Left ventricle myocardium superior (tissue), 1 donor: ENCODE measurements at regions not wholly inside any gene's neighbourhood (a gene's known extent, or its start where the extent isn't known, plus 50 kb on each side); places are given as distances from the start of the nearest gene placed in this dataset.

Experiments
- ATAC-seq: fragments of 200-7000 bp; cut with Tn5 transposase; one replicate; pipeline ENCODE4 v1.9.1; 2020; ENCODE audit warnings: mild to moderate bottlenecking, moderate library complexity
- DNase-seq: peaks from one replicate; pipeline ENCODE4 v3.0.0-alpha.2; 2020
- intact Hi-C: fragments of 100-400 bp; cut with micrococcal nuclease; formaldehyde crosslinking; loops from one replicate; pipeline ENCODE4 v1.11.0; 2022
- donor health status: DM: no; HTN: yes; CAD: no; lungs with severe emphysema.

DNA sequence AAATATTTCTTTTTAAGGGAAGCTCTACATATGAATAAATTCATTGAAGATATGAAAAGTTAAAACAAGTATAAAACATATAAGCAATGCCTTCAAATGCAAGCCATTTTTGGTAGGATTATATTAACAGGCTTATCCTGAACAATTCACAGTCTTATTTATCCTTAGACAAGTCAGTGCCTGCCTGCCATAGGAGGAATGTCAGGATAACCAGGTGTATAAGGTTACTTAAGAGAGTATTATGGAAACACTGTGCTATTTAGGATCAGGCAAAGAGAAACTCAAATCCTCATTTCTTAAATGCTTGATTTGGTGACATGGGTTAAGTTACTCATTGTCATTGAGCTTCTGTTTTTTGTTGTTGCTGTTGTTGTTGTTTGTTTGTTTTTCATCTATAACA lies 2029.9 kb upstream of the AGA start:
- ATAC-seq (no peak), DNase-seq (no peak)
- intact Hi-C loops = no loop called here

DNA sequence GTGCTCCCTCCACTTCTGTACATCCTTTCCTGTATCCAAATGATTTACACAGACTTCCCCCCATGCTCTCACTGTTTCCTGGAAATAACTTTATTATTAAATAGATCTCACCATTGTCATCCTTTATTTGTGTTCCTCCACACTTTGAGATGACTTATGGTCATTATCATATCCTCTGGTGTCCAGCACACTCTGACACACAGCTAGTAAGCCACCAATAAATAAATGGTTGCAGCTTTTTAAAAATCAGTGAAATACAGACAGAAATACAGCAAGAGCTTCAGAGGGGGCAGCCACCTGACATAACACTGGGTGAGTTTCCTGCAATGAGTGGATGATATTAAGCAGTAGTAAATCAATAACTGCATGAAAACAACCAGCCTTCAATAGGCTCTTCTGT lies 2036.4 kb upstream of the AGA start:
- ATAC-seq = no peak
- DNase-seq = no peak
- intact Hi-C loops = no loop called here

DNA sequence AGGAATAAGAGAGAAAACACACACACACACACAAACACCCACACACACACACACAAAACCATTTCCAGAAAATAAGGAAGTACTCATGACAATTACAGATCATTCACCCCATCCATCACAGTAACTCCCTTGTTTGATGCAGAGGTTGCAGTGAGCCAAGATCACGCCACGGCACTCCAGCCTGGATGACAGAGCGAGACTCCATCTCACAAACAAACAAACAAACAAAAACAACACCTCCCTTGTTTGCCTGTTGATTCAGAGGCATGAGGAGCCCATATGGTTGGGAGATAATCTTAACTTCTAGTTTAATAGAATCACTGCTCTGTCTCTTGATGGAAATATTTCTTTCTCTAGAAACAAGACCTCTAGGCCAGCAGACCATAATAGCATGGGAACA lies 2043.5 kb upstream of the AGA start:
- intact Hi-C loops = no loop called here
- DNase-seq = no peak
- ATAC-seq = no peak

DNA sequence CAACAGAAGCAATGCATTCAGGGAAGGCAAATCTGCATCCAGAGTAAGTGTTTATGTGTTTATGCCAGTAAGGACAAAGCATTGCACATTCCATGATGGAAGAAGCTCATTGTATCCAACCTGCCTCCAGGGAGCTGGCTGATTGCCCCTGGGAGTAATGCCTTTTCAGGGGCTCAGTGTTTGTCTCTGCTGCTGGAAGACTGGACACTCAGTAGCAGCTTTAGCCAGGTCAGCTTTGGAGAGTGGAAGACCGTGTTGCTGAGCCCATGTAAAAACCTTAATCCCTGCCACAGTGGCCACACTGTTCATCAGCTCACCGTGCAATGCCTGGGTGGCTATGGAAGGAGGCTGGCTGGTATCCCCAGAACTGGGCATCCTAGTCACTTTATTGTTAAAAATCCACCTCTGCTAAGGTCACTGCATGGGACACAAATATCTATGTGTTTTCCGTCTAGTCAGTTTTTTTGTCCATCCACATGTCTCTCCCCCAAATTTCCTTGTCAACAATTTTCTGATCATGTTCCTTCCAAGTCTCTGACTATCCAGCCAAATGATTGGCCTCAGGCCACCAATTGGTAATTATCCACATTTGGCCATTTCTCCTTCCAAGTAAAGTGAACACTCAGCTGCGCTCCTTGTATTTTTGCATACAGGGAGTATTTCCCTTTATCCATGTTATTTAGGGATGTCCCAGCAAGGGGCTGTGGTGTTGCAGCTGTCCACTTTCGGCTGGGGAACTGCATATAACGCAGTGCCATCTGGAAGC lies 2044.5 kb upstream of the AGA start:
- no peak for DNase-seq
- no peak for ATAC-seq
- intact Hi-C loops = no loop called here

DNA sequence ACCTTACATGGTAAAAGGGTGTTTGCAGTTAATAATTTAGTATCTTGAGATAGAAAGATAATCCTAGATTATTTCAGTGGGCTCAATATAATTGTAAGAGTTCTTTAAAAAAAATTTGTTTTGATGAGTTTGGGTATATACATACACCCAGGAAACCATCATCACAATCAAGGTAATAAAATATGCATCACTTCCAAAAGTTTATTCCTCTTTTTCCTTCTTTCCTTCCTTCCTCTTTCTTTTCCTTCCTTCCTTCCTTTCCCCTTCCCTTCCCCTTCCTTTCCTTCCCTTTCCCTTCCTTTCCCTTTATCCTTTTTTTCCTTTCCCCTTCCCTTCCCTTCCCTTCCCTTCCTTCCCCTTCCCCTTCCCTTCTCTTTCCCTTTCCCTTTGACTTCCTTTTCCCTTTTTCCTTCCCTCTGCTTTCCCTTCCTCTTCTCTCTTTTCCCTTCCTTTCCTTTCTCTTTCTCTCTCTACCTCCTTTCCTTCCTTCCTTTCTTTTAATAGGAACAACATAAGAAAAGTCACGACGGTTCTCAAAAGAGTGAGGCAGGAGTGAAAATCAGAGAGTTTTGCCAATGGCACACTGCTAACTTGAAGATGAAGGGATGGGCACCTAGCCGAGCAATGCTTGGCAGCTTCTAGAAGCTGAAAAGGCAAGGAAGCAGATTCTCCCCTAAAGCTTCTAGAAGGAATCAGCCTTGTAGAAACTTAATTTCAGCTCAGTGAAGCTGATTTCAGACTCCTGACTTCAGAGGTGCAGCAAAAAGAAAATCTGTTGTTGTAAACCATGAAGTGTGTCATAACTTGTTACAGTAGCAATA lies 2050.2 kb upstream of the AGA start:
- intact Hi-C loops = no loop called here
- ATAC-seq (no peak), DNase-seq (no peak)

DNA sequence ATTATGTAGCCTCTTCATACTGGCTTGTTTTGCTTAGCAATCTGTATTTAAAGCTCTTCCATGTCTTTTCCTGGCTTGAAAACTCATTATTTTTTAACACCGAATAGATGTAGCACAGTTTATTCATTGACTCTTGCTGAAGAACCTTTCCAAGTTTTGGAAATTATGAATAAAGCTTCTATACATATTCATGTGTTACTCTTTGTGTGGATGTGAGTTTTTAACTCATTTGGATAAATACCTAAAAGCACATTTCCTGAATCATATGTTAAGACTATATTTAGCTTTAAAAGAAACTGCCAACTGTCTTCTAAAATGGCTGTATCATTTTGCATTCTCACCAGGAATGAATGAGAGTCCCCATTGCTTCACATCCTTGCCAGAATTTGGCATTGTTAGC lies 2061.7 kb upstream of the AGA start:
- ATAC-seq = no peak
- no peak for DNase-seq
- intact Hi-C loops = no loop called here

DNA sequence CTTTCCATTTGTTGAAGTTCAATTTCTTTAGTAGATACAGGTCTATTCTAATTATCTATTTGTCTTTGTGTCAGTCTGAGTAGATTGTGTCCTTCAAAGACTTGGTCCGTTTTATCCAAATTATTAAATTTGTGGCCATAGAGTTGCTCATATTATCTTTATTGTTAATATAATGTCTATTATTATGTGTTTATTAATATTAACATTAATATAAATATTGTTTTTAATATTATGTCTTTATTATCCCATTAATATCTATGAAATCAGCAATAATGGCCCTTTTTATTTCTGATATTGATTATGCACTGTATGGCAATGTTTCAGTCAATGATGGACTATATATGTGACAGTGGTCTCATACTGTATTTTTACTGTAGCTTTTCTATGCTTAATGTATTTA lies 2067.3 kb upstream of the AGA start:
- DNase-seq = no peak
- intact Hi-C loops = no loop called here
- no peak for ATAC-seq

DNA sequence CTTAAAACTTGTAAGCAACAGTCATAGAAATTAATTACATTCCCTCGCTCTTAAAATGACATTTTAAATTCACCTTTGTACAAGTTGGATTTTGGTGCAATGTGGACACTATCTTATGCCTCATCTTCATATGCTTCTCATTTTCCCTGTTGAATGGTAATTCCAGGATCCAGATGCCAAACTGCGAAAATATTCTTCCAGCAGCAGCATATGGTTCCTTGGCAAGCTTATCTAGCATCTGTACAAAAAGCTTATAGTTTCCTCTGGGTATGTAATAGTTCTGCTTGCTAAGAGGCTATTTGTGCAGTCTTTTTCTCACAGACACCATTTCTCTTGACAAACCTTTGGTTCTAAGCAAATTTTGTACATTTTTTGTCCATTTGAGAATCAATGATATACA lies 2079.7 kb upstream of the AGA start:
- intact Hi-C loops = no loop called here
- ATAC-seq = no peak
- DNase-seq = no peak

DNA sequence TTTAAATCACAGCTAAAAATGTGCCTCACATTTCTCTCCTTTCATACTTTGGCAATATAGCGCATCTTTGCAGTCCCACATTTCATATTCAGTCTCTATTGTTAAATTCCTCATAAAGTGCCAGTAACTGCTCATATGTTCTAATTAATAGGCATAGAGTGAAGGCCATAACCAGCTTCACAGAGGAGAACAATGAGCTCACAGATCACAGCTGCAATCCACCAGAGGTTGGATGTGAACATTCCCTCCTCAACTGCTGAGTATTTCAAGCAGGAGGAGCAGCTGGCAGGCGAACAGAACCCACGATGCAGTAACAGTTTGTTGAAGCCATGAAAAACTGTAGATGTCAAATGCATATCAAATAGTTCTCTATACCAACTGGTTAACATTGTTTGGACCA lies 2088.7 kb upstream of the AGA start:
- DNase-seq = no peak
- intact Hi-C loops = no loop called here
- ATAC-seq = no peak

DNA sequence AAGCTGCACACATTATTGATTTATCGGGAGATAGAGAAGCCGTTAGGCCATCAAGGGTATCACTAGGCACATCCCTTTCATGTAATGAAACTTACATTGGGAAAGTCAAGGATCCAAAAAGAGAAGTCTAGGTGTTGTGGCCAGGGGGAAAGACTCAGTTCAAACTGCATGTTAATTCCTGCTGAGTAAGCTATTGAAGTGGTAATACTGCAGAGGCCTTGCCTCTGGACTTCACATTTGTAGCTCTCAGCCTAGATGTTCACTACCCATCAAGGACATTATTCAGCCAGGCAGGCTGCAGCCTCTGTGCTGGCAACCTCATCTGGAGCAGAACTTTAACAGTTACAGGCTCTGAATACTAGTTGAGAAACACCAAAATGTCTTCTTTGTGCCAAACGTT lies 2094.5 kb upstream of the AGA start:
- DNase-seq (no peak), ATAC-seq (no peak)
- intact Hi-C loops = no loop called here

DNA sequence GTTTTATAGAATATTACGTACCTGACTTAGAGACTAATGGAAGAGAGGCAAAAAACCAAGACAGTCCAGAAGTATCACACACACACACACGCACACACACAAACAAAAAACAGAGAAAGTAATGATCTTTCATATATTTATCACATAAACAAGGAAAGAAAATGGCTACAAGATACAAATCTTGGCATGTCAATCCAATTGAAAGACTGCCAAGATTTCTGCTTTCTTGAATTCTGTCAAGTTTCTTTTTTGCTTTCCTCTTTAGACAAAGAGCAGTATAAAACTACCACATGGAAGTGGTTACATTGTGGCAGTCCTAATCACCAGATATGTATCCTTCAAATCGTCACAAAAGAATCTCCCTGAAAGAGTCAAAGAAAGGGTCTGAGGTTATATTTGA lies 2097.4 kb upstream of the AGA start:
- DNase-seq (no peak), ATAC-seq (no peak)
- intact Hi-C loops = no loop called here

DNA sequence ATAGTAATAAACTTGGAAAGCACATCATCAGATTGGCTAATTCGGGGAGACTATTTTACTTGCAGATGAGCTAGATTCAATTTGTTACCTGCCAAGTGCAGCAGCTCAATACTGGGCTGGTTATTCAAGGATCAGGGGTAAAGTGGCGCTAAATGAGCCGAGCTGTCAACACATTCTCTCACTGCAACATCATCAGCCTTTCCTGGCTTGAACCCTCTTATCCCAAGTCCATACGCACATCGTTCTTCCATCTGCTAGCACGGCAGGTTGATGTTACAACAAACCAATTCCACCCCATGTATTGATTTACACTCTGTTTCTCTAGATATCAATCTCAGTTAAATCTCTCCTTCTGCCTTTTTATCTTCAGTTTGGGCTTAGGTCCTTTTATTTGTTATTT lies 2101.5 kb upstream of the AGA start:
- intact Hi-C loops = no loop called here
- ATAC-seq = no peak
- no peak for DNase-seq

DNA sequence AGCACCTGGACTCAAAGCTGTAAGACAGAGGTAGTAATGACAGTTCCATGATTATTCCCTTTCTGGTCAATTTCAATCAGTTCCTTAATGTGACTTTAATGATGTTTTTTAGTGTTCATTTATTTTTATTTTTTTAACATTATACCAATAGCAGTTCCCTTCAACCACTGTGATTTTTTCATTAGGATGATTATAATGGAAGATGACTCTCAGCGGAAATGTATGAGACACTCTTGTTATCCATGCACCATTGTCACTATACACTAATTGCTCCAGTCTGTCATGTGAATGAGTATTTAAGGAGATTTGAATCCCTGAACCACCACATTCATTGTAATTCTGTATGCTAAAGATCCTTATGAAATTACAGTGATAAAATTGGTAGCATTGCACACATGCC lies 2102.3 kb upstream of the AGA start:
- DNase-seq (no peak), ATAC-seq (no peak)
- intact Hi-C loops = no loop called here

DNA sequence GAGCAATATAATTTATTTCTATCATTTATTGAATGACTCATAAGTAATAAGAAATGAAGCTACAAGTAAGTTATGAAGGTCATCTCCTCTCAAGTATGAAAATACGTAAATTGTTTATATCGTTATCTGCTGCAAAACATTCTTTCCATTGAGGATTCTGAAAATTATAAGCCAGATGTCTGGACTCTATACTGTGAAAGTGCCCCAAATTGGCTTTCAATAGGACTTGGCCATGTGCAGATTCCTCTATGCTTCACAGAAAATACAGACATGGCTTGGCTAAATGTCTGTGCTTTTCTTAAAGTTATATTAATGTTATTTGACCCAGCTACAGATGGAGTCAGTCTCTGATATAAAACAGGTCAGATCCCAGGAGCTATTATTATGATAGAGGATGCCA lies 2109.9 kb upstream of the AGA start:
- ATAC-seq (no peak), DNase-seq (no peak)
- intact Hi-C loops = no loop called here

DNA sequence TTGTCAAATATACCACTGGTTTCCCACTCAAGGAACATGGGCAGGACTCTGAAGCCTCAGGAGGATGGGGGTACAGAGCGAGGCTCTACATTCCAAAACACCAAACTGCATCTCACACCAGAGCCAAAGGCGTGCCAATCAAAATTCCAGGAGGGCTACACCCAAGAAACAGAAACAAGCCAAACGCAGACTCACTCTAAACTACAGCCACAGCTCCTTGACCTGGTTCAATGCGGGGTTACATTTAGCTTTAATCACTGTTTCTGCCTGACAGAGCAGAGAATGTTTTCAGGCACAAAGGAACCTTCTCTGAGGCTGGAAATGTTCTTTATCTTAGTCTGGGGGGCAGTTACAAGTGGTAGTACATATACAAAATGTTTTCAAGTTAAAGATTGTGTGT lies 2121.5 kb upstream of the AGA start:
- ATAC-seq = no peak
- intact Hi-C loops = no loop called here
- DNase-seq = no peak

DNA sequence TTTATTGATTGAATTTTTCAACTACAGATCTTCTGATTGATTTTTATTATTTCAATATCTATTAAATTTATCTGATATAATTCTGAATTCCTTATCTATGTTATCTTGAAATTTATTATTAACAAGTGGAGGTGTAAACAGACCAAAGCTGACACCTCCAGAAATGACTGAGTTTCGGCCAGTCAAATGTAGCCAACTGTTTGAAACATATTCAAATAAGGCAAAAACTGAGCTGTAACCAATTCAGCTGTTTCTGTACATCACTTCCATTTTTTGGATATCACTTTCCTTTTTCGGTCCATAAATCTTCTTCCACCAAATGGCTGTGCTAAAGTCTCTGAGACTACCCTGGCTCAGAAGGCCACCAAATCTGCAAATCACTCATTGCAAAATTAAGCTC lies 2127.3 kb upstream of the AGA start:
- intact Hi-C loops = no loop called here
- no peak for DNase-seq
- ATAC-seq = no peak

DNA sequence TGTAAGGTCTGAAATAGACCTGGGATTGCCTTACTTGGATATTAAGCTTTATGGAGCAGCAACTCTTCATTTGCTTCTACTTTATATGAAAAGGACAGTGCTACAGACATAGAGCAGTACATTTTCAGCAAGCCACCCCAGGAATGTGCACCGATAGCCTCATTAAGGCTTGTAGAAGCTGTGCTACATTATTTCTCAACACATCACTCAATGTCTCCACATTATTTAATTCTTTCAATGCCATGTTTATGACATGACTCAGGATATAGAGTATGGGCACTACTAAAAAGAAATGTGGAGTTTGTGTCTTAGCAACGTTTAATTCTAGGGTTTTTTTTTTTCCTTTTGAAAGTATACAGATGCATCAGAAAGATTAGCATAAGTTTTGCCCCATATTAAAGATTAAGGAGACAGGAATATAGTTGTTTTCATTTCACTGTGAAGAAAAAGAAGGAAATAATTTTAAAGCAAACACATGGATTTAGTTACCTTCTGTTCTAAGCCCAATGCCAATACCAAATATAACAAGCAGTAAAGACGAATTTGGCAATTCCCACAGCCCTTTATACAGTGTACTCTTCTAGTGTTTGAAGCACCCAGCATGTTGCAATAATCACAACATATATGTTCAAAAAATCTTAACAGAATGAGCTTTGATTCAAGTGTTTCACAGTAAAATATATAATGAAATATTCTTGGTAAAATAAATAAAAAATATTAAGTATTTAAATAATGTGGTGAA lies 2140.1 kb upstream of the AGA start:
- intact Hi-C loops = no loop called here
- DNase-seq = no peak
- no peak for ATAC-seq

DNA sequence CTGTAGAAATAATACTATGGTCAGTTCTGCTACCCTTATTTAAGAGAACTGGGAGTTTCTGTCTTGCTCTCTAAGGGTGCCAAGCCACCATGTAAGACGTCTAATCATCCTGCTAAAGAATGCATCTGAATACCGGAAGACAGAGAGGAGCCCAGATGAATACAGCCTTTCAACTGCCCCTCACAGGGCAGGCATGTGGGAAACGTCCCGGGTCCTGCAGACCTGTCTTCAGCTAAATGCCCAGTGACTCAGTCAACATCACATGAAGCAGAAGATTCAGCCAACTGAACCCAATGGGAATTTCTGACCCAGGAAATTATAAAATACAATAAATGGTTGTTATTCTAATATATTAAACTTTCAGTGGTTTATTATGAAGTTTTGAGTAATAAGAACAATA lies 2141.0 kb upstream of the AGA start:
- intact Hi-C loops = no loop called here
- ATAC-seq (no peak), DNase-seq (no peak)

DNA sequence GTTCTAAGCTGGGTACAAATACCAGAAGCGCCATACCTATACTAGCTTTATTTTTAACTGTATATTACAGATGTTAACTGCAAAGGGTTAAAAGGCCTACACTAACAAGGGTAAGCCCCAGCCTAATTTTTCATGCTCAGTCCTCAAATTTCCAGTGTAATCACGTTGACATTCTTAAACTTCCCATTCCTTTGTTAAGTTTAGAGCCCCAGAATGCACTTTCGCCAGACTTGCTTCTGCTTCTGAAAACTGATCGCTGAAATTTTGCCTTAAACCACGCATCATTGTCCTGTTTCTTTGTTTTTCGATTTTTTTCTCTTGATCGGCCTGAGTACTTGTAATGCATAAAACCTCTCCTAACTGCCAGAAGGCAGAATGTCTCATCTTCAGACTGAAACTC lies 2141.9 kb upstream of the AGA start:
- no peak for ATAC-seq
- DNase-seq = no peak
- intact Hi-C loops = no loop called here

DNA sequence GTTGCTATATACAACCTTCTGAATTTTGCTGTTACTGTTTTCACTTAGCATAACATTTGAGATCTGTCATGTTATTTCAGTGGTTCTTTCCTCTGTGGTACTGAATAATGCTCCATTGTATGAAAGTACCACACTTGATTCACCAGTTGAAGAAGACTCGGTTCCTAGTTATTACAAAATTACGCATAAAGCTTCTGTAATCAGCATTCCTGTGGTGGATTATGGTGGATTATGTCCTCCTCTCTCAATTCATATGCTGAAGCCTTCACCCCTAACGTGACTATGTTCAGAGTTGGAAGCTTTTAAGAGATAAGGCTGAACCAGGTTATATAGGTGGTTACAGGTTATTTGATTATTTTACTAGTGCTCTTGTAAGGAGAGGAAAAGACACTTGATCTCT lies 2143.5 kb upstream of the AGA start:
- DNase-seq (no peak), ATAC-seq (no peak)
- intact Hi-C loops = no loop called here

DNA sequence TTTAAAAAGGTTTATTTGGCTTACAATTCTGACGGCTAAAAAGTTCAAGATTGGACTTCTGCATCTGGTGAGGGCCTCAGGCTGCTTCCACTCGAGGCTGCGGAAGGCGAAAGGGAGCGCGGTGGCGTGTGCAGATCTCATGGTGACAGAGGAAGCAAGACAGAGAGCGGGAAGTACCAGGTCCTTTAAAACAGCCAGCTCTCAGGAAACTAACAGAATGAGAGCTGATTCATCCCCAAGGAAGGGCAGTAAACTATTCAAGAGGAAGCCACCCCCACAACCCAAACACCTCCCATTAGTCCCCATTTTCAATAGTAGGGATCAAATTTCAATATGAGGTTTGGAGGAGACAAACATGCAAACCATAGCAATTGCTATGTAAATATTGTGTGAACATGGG lies 2144.2 kb upstream of the AGA start:
- no peak for ATAC-seq
- intact Hi-C loops = no loop called here
- no peak for DNase-seq
